ENCODE measurements at regions not wholly inside any gene's neighbourhood (a gene's known extent, or its start where the extent isn't known, plus 50 kb on each side); places are given as distances from the start of the nearest gene placed in this dataset.
A peak's percentile ranks its signal among the peaks of the same experiment; 100 is the strongest.

DNA sequence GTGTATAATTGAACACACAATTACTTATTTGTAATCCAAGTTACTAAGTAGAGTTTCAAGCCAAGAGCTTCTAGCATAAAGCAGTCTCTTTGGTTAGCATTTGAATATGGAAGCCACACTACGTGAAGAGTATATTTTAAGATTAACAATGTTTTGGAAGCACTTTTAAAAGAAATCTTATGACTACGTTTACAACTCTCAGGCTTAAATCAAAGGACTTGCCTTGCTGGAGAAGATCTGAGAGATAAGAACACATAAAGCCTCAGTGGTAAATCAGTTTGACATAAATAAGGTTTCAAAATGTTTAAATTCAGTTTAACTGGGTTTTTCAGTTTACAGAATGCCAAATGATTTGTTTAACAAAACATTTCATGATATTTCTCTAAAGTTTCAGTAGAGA is 161.9 kb upstream of the PDE3A start:
- Histone ChIP-seq H2AFZ (ENCODE audit: low read depth, low read length) (peak overlapping the region; percentile 62; the same call in 1 of the 2 replicates), H3K9ac (ENCODE audit: low read length) (no peak overlapping the region), H3K27ac (ENCODE audit: low read length) (no peak overlapping the region), H3K79me2 (ENCODE audit: low read length) (no peaks in the 10 kb centered on the region), H4K20me1 (ENCODE audit: insufficient read depth, low read length) (no peaks in the 10 kb centered on the region), H3K36me3 (replicated peaks; ENCODE audit: low read depth, low read length) (no peaks in the 10 kb centered on the region), H3K27me3 (ENCODE audit: low read depth, low read length) (no peaks in the 10 kb centered on the region), H3K9me3 (ENCODE audit: insufficient read depth, low read length) (no peaks in the 10 kb centered on the region), H3K4me3 (ENCODE audit: low read length) (no peak overlapping the region), H3K4me2 (ENCODE audit: low read length) (no peak overlapping the region), H3K4me1 (ENCODE audit: low read length) (peaks cover 14% of the 10 kb centered on the region)
- no peak for TF ChIP-seq EZH2phosphoT487 (IDR thresholded peaks at IDR 0.05; ENCODE audit: low read depth)
- TF ChIP-seq, protein P1, sequence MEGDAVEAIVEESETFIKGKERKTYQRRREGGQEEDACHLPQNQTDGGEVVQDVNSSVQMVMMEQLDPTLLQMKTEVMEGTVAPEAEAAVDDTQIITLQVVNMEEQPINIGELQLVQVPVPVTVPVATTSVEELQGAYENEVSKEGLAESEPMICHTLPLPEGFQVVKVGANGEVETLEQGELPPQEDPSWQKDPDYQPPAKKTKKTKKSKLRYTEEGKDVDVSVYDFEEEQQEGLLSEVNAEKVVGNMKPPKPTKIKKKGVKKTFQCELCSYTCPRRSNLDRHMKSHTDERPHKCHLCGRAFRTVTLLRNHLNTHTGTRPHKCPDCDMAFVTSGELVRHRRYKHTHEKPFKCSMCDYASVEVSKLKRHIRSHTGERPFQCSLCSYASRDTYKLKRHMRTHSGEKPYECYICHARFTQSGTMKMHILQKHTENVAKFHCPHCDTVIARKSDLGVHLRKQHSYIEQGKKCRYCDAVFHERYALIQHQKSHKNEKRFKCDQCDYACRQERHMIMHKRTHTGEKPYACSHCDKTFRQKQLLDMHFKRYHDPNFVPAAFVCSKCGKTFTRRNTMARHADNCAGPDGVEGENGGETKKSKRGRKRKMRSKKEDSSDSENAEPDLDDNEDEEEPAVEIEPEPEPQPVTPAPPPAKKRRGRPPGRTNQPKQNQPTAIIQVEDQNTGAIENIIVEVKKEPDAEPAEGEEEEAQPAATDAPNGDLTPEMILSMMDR (IDR thresholded peaks at IDR 0.05; ENCODE audit: low read depth, low read length): no peak

DNA sequence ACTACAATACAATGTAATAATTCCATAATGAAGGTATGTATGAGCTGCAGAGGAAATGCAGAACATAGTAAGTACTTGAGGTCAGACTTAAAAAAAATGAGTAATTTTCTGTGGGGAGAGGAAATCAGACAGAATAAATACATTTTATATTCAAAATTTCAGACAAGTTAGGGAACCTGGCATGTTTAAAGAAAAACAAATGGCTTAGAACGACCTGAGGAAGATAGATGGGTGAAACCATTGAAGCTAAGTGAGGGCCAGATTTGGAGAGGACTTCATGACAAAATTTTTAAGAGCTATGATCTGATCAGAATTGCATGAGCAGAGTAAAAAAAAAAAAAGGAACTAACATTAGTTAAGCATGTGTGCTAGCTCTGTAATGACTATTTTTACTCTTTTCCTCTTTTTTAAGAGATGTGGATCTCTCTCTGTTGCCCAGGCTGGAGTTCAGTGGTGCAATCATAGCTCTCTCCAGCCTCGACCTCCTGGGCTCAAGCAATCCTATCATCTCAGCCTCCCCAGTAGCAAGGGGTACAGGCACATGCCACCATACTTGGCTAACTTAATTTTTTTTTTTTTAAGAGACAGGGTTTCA is 157.6 kb upstream of the PDE3A start:
- Histone ChIP-seq H3K4me2 (ENCODE audit: low read length) (peak overlapping the region; percentile 66), H3K9me3 (ENCODE audit: insufficient read depth, low read length) (no peaks in the 10 kb centered on the region), H3K9ac (ENCODE audit: low read length) (peak overlapping the region; percentile 18; the same call in 1 of the 2 replicates), H2AFZ (ENCODE audit: low read depth, low read length) (peak overlapping the region; percentile 45; the same call in 1 of the 2 replicates), H3K27me3 (ENCODE audit: low read depth, low read length) (no peaks in the 10 kb centered on the region), H4K20me1 (ENCODE audit: insufficient read depth, low read length) (no peaks in the 10 kb centered on the region), H3K79me2 (ENCODE audit: low read length) (no peaks in the 10 kb centered on the region), H3K4me3 (ENCODE audit: low read length) (no peak overlapping the region), H3K27ac (ENCODE audit: low read length) (peak overlapping the region; percentile 62), H3K4me1 (ENCODE audit: low read length) (peaks cover 31% of the 10 kb centered on the region), H3K36me3 (replicated peaks; ENCODE audit: low read depth, low read length) (no peaks in the 10 kb centered on the region)
- TF ChIP-seq, protein P1 (IDR thresholded peaks at IDR 0.05; ENCODE audit: low read depth, low read length): no peak
- no peak for TF ChIP-seq EZH2phosphoT487 (IDR thresholded peaks at IDR 0.05; ENCODE audit: low read depth)

DNA sequence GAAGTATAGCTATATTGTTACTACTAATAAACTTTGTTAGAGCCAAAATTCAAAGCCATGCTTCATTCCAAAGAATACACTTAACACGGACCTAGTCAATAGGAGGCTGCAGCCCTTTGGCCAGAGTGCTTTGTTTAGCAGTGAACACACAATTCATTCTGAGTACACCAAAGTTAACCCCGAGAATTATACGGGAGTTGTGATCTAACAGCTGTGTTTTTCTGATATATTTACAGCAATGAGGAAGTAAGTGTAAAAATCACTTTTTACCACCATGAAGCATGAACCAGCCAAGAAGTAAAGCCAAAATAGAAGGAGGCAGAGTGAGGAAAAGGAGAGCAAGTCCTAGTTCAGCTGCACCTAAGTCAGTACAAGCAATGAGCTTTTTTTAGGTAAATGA is 156.8 kb upstream of the PDE3A start:
- Histone ChIP-seq H3K9ac (ENCODE audit: low read length) (peak overlapping the region; percentile 18; the same call in 1 of the 2 replicates), H3K4me1 (ENCODE audit: low read length) (peaks cover 31% of the 10 kb centered on the region), H3K9me3 (ENCODE audit: insufficient read depth, low read length) (no peaks in the 10 kb centered on the region), H3K4me3 (ENCODE audit: low read length) (peak overlapping the region; percentile 12; the same call in 1 of the 2 replicates), H3K36me3 (replicated peaks; ENCODE audit: low read depth, low read length) (no peaks in the 10 kb centered on the region), H3K27ac (ENCODE audit: low read length) (peak overlapping the region; percentile 62), H2AFZ (ENCODE audit: low read depth, low read length) (peak overlapping the region; percentile 48; the same call in 1 of the 2 replicates), H3K27me3 (ENCODE audit: low read depth, low read length) (no peaks in the 10 kb centered on the region), H4K20me1 (ENCODE audit: insufficient read depth, low read length) (no peaks in the 10 kb centered on the region), H3K4me2 (ENCODE audit: low read length) (peak overlapping the region; percentile 66), H3K79me2 (ENCODE audit: low read length) (no peaks in the 10 kb centered on the region)
- TF ChIP-seq, protein P1 (IDR thresholded peaks at IDR 0.05; ENCODE audit: low read depth, low read length): no peak
- no peak for TF ChIP-seq EZH2phosphoT487 (IDR thresholded peaks at IDR 0.05; ENCODE audit: low read depth)

DNA sequence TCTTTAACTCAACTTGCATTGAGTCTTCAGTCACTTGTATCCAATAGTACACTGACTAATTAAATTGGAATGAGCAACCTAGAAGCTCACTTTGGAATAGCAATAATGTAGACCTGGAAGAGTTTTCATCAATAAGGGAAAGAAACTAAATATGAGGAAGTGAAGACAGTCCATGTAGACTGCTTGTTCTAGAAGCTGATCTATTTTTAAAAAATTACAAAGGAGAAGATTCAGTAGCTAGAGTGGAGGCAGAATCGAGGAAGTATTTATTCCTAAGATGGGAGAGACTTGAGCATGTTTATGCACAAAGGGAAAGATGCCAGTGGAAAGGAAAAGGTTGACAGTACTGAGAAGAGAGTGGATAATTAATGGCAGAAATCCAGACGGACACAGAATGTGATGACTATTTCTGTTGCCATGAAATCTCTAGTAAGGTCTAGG is 156.3 kb upstream of the PDE3A start:
- TF ChIP-seq, protein P1 (IDR thresholded peaks at IDR 0.05; ENCODE audit: low read depth, low read length): no peak
- no peak for TF ChIP-seq EZH2phosphoT487 (IDR thresholded peaks at IDR 0.05; ENCODE audit: low read depth)
- H3K4me2 ChIP-seq (ENCODE audit: low read length): peak overlapping the region; percentile 66
- H3K4me3 ChIP-seq (ENCODE audit: low read length): peak overlapping the region; percentile 12
- no peaks in the 10 kb centered on the region for H3K27me3 ChIP-seq (ENCODE audit: low read depth, low read length)
- H4K20me1 ChIP-seq (ENCODE audit: insufficient read depth, low read length): no peaks in the 10 kb centered on the region
- H3K36me3 ChIP-seq (replicated peaks; ENCODE audit: low read depth, low read length): no peaks in the 10 kb centered on the region
- peak overlapping the region; percentile 48; the same call in 1 of the 2 replicates for H2AFZ ChIP-seq (ENCODE audit: low read depth, low read length)
- no peaks in the 10 kb centered on the region for H3K9me3 ChIP-seq (ENCODE audit: insufficient read depth, low read length)
- peaks cover 31% of the 10 kb centered on the region for H3K4me1 ChIP-seq (ENCODE audit: low read length)
- no peaks in the 10 kb centered on the region for H3K79me2 ChIP-seq (ENCODE audit: low read length)
- peak overlapping the region; percentile 62 for H3K27ac ChIP-seq (ENCODE audit: low read length)
- H3K9ac ChIP-seq (ENCODE audit: low read length): peak overlapping the region; percentile 18; the same call in 1 of the 2 replicates

All from OCI-LY3 (cell line).